SH-SY5Y (cell line): ENCODE measurements at regions not wholly inside any gene's neighbourhood (a gene's known extent, or its start where the extent isn't known, plus 50 kb on each side); places are given as distances from the start of the nearest gene placed in this dataset.

Source experiments
- GATA2 ChIP-seq: IDR thresholded peaks from 2 replicates; pipeline ENCODE4 v1.6.1; 2011; ENCODE audit warnings: mild to moderate bottlenecking, low read depth, low read length
- GATA3 ChIP-seq: IDR thresholded peaks from 2 replicates; pipeline ENCODE4 v1.6.1; 2011; ENCODE audit warnings: low read depth, mild to moderate bottlenecking, low read length, moderate library complexity

- TF ChIP-seq GATA3 (no peak), GATA2 (no peak)
Measured at GRCh38 chr21:16315223-16315622, 585.4 kb downstream of the USP25 start.
